WTC11 (cell line): ENCODE measurements at regions not wholly inside any gene's neighbourhood (a gene's known extent, or its start where the extent isn't known, plus 50 kb on each side); places are given as distances from the start of the nearest gene placed in this dataset.
A peak's percentile ranks its signal among the peaks of the same experiment; 100 is the strongest.

Experiments
- ATF6 ChIP-seq: sonication (generic); formaldehyde crosslinking; IDR thresholded peaks from 2 replicates; pipeline ENCODE4 v1.8.1; 2023; ENCODE audit warnings: mild to moderate bottlenecking, missing genetic modification reagents
- CREB1 ChIP-seq: sonication (generic); formaldehyde crosslinking; IDR thresholded peaks from 2 replicates; pipeline ENCODE4 v1.8.0; 2023; ENCODE audit warnings: mild to moderate bottlenecking, missing genetic modification reagents
- CTCF ChIP-seq: fragments of 200-600 bp; IDR thresholded peaks from 2 replicates; pipeline ENCODE4 v1.8.0; 2022; ENCODE audit warnings: antibody characterized with exemption
- E2F1 ChIP-seq: sonication (generic); formaldehyde crosslinking; IDR thresholded peaks from 2 replicates; pipeline ENCODE4 v1.8.0; 2022; ENCODE audit warnings: mild to moderate bottlenecking, missing genetic modification reagents
- ERG ChIP-seq: fragments of 250-450 bp; sonication (Bioruptor Pico); IDR thresholded peaks from 2 replicates; pipeline ENCODE4 v1.8.0; 2021; ENCODE audit warnings: mild to moderate bottlenecking
- ESRRA ChIP-seq: sonication (generic); formaldehyde crosslinking; IDR thresholded peaks from 2 replicates; pipeline ENCODE4 v1.8.1; 2022; ENCODE audit warnings: mild to moderate bottlenecking, missing genetic modification reagents, borderline replicate concordance
- FOXJ3 ChIP-seq: sonication (generic); formaldehyde crosslinking; IDR thresholded peaks from 2 replicates; pipeline ENCODE4 v1.9.0; 2021; ENCODE audit warnings: missing genetic modification reagents, mild to moderate bottlenecking, borderline replicate concordance
- GTF2I ChIP-seq: fragments of 250-450 bp; sonication (Bioruptor Pico); conservative IDR thresholded peaks from 2 replicates; pipeline ENCODE4 v1.4.0; 2021; ENCODE audit warnings: mild to moderate bottlenecking
- JAZF1 ChIP-seq: fragments of 250-450 bp; sonication (Bioruptor Pico); IDR thresholded peaks from 2 replicates; pipeline ENCODE4 v1.9.0; 2021; ENCODE audit warnings: moderate library complexity, mild to moderate bottlenecking, inconsistent platforms
- MAX ChIP-seq: sonication (generic); formaldehyde crosslinking; IDR thresholded peaks from 2 replicates; pipeline ENCODE4 v1.8.0; 2022; ENCODE audit warnings: mild to moderate bottlenecking, missing genetic modification reagents
- NFATC4 ChIP-seq: fragments of 250-450 bp; sonication (Bioruptor Pico); IDR thresholded peaks from 2 replicates; pipeline ENCODE4 v1.9.0; 2021; ENCODE audit warnings: mild to moderate bottlenecking
- NR1H2 ChIP-seq: sonication (generic); formaldehyde crosslinking; IDR thresholded peaks from 2 replicates; pipeline ENCODE4 v1.9.0; 2021; ENCODE audit warnings: mild to moderate bottlenecking, moderate library complexity, missing genetic modification reagents
- PRDM15 ChIP-seq: sonication (generic); formaldehyde crosslinking; IDR thresholded peaks from 2 replicates; pipeline ENCODE4 v1.8.0; 2022; ENCODE audit warnings: missing genetic modification reagents
- PRRX2 ChIP-seq: fragments of 250-450 bp; sonication (Bioruptor Pico); IDR thresholded peaks from 2 replicates; pipeline ENCODE4 v1.8.0; 2021; ENCODE audit warnings: mild to moderate bottlenecking
- TCF7 ChIP-seq: sonication (generic); formaldehyde crosslinking; IDR thresholded peaks from 2 replicates; pipeline ENCODE4 v1.8.0; 2022; ENCODE audit warnings: mild to moderate bottlenecking, low read depth, missing genetic modification reagents, moderate library complexity
- TEAD4 ChIP-seq: sonication (generic); formaldehyde crosslinking; IDR thresholded peaks from 2 replicates; pipeline ENCODE4 v1.8.0; 2022; ENCODE audit warnings: mild to moderate bottlenecking, missing genetic modification reagents
- TP53 ChIP-seq: sonication (generic); formaldehyde crosslinking; IDR thresholded peaks from 2 replicates; pipeline ENCODE4 v1.8.1; 2023; ENCODE audit warnings: mild to moderate bottlenecking, missing genetic modification reagents
- USF2 ChIP-seq: sonication (generic); formaldehyde crosslinking; IDR thresholded peaks from 2 replicates; pipeline ENCODE4 v1.8.1; 2023; ENCODE audit warnings: mild to moderate bottlenecking, missing genetic modification reagents, moderate library complexity
- ZMAT4 ChIP-seq: fragments of 250-450 bp; sonication (Bioruptor Pico); IDR thresholded peaks from 2 replicates; pipeline ENCODE4 v1.9.0; 2021; ENCODE audit warnings: mild to moderate bottlenecking
- ZNF121 ChIP-seq: sonication (generic); formaldehyde crosslinking; IDR thresholded peaks from 2 replicates; pipeline ENCODE4 v1.8.0; 2023; ENCODE audit warnings: missing genetic modification reagents
- ZNF232 ChIP-seq: sonication (generic); formaldehyde crosslinking; IDR thresholded peaks from 2 replicates; pipeline ENCODE4 v1.8.0; 2022; ENCODE audit warnings: mild to moderate bottlenecking, missing genetic modification reagents
- ZNF423 ChIP-seq: fragments of 250-450 bp; sonication (Bioruptor Pico); IDR thresholded peaks from 2 replicates; pipeline ENCODE4 v2.1.2; 2022; ENCODE audit warnings: mild to moderate bottlenecking, moderate library complexity
- ZNF532 ChIP-seq: fragments of 250-450 bp; sonication (Bioruptor Pico); IDR thresholded peaks from 2 replicates; pipeline ENCODE4 v1.9.0; 2021; ENCODE audit warnings: mild to moderate bottlenecking, borderline replicate concordance
- ZNF671 ChIP-seq: fragments of 250-450 bp; sonication (Bioruptor Pico); IDR thresholded peaks from 2 replicates; pipeline ENCODE4 v1.8.0; 2021; ENCODE audit warnings: mild to moderate bottlenecking

GRCh38 chr10:31603235-31604087 lies 284.4 kb downstream of the ZEB1 start (continued):
- TF ChIP-seq ATF6 (CRISPR knock-in tag) = no peak
- TF ChIP-seq ESRRA (CRISPR knock-in tag) = no peak
- no peak for TF ChIP-seq PRDM15
- TF ChIP-seq ERG (CRISPR knock-in tag) = no peak
- TF ChIP-seq CREB1 (CRISPR knock-in tag) = no peak
- no peak for TF ChIP-seq E2F1 (CRISPR knock-in tag)
- no peak for TF ChIP-seq FOXJ3 (CRISPR knock-in tag)
- peak; percentile 63 for TF ChIP-seq MAX (CRISPR knock-in tag)
- TF ChIP-seq CTCF = no peak
- no peak for TF ChIP-seq GTF2I (CRISPR knock-in tag)
- TF ChIP-seq USF2 (CRISPR knock-in tag) = peak; percentile 48; the same call in 1 of the 2 replicates
- no peak for TF ChIP-seq ZMAT4
- TF ChIP-seq ZNF671 (CRISPR knock-in tag) = no peak
- TF ChIP-seq JAZF1 (CRISPR knock-in tag) = no peak
- TF ChIP-seq ZNF423 (CRISPR knock-in tag) = peak; percentile 56; the same call in 1 of the 2 replicates
- no peak for TF ChIP-seq ZNF532
- no peak for TF ChIP-seq ZNF121 (CRISPR knock-in tag)
- TF ChIP-seq TCF7 (CRISPR knock-in tag) = no peak
- TF ChIP-seq TEAD4 = no peak
- TF ChIP-seq ZNF232 = no peak
- TF ChIP-seq PRRX2 (CRISPR knock-in tag) = no peak
- no peak for TF ChIP-seq NFATC4
- TF ChIP-seq TP53 = peak; percentile 46; the same call in 1 of the 2 replicates
- TF ChIP-seq NR1H2 = no peak
